HFF-Myc (cell line): ENCODE measurements at regions not wholly inside any gene's neighbourhood (a gene's known extent, or its start where the extent isn't known, plus 50 kb on each side); places are given as distances from the start of the nearest gene placed in this dataset.
"Not testable (repeated sequence)": the region's sequence is repeated elsewhere in the genome, so short reads cannot be mapped to it uniquely, and the experiment has no call there.

Experiments
- DNase-seq: peaks from one replicate; pipeline ENCODE4 v3.0.0-alpha.2; 2011; ENCODE audit warnings: low read depth; ENCODE audit errors: extremely low read depth
- H3K4me3 ChIP-seq: replicated peaks from 2 replicates; pipeline ENCODE4 v1.5.1; 2011; ENCODE audit warnings: low read depth, mild to moderate bottlenecking, control low read depth, low read length
- TF ChIP-seq, protein P1 (sequence below): IDR thresholded peaks from 2 replicates; pipeline ENCODE4 v1.5.1; 2012; ENCODE audit warnings: mild to moderate bottlenecking, low read depth, low read length, control low read depth; ENCODE audit errors: missing control alignments

DNA sequence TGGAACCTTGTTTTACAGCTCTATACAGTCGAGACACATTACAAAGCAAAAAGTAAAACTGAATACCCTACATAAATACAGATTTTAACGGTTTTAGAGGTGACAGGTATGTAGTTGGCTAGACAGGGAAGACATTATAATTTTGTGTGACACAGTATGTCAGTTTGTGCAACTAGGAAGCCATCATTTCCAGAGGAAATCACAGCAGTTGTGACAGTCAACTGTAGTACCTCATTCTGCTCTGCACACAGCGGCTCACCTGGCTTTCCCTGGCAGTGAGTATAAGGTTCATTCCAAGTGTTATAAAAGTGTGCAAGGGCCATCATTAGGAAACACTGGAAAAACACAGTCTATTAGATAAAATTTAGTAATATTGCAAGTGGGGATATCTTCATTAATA, 501.6 kb upstream of the PHF14 start:
- DNase-seq, result no peak
- no peak overlapping the region for H3K4me3 ChIP-seq
- TF ChIP-seq, protein P1, sequence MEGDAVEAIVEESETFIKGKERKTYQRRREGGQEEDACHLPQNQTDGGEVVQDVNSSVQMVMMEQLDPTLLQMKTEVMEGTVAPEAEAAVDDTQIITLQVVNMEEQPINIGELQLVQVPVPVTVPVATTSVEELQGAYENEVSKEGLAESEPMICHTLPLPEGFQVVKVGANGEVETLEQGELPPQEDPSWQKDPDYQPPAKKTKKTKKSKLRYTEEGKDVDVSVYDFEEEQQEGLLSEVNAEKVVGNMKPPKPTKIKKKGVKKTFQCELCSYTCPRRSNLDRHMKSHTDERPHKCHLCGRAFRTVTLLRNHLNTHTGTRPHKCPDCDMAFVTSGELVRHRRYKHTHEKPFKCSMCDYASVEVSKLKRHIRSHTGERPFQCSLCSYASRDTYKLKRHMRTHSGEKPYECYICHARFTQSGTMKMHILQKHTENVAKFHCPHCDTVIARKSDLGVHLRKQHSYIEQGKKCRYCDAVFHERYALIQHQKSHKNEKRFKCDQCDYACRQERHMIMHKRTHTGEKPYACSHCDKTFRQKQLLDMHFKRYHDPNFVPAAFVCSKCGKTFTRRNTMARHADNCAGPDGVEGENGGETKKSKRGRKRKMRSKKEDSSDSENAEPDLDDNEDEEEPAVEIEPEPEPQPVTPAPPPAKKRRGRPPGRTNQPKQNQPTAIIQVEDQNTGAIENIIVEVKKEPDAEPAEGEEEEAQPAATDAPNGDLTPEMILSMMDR, result no peak

DNA sequence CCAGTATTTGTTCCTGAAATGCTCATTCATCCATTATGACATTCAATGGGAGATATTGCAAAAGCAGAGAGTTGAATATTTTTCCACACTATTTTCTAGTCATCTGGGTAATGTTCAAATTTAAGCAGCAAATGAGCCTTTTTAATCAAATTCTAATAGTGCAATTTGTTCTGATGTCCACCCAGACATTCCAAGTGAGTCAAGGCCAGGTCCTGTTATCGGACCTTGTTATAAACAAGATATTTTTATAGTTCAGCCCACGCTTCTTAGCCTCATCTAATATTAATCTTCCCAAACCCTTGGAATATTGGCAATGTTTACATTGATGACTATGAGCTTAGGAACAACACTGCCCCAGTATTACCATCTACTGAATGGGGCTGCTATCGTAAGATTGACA, 500.1 kb upstream of the PHF14 start:
- no peak overlapping the region for H3K4me3 ChIP-seq
- TF ChIP-seq, protein P1, result no peak
- no peak for DNase-seq

- H3K4me3 ChIP-seq, result no peak overlapping the region
- no peak for DNase-seq
- TF ChIP-seq, protein P1, result no peak
Observed at GRCh38 chr7:10474048-10474447, 499.6 kb upstream of the PHF14 start.

DNA sequence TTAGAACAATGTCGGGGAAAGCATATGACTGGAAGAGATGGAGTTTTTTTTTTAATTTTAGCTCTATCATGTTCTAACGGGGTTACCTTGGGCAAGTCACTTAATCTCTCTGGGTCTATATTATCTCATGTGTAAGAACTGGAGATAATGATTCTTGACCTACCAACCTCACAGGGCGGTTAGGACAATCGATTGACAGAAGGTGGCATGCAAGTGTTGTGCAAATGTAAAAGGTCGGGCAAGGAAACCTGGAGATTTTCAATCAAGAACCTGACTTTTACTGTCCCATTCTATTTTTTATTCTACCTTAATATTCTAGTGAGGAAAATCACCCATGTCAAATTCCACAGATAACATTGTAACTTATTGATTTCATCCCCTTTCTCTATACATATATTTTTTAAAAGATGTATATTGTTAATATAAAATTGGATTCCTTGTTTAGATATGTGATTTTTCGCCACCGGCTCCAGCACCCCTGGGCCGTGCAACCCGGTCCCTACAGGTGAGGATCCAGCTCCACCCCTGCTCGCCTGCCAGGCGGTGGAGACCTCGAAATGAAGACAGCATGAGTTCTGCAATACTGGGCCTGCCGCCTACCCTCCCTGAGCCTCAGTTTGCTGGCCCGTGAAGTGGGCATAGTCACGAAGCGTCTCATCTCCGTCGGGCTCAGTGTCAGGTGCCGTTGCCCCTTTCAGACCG, 497.6 kb upstream of the PHF14 start:
- H3K4me3 ChIP-seq, result no peak overlapping the region
- TF ChIP-seq, protein P1, result no peak
- DNase-seq, result no peak

- no peak for DNase-seq
- H3K4me3 ChIP-seq, result no peak overlapping the region
- TF ChIP-seq, protein P1, result no peak
Observed at GRCh38 chr7:10476642-10477041, 497.0 kb upstream of the PHF14 start.

DNA sequence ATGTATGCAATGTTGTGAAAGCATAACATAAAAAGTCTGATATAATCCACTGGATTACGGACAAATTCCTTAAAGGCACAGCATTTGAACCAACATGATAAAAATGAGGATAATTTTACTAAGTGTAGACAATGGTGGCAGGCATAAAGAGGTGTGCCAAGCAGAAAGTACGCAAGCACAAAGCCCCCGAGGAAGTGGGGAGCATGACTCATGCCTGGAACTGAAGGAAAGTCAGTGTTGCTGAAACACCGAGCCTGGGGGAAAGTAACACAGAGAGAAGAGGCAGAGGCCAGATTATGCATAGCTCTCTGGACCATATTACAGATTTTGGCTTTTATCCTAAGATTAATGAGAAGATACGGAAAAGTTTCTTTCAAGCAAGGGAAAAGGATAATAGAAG, 490.0 kb upstream of the PHF14 start:
- H3K4me3 ChIP-seq, result no peak overlapping the region
- TF ChIP-seq, protein P1, result no peak
- no peak for DNase-seq

DNA sequence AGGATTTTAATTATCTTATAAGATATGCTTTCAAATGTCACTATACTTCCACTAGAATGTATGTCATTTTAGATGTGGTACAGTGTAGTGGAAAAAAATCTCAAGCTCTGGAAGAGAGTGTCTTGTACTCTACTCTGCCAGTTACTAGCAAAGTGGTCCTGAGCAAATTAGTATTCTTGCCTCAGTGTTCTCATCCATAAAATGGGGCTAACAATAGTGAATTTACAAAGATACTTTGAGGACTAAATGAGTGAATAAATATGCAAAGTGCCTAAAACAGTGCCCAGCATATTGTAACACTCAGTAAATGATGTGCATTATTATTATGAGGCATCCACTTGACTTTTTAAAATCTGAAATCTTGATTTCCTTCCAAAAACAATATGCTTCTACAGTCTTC, 488.9 kb upstream of the PHF14 start:
- H3K4me3 ChIP-seq, result no peak overlapping the region
- DNase-seq, result no peak
- TF ChIP-seq, protein P1, result no peak

DNA sequence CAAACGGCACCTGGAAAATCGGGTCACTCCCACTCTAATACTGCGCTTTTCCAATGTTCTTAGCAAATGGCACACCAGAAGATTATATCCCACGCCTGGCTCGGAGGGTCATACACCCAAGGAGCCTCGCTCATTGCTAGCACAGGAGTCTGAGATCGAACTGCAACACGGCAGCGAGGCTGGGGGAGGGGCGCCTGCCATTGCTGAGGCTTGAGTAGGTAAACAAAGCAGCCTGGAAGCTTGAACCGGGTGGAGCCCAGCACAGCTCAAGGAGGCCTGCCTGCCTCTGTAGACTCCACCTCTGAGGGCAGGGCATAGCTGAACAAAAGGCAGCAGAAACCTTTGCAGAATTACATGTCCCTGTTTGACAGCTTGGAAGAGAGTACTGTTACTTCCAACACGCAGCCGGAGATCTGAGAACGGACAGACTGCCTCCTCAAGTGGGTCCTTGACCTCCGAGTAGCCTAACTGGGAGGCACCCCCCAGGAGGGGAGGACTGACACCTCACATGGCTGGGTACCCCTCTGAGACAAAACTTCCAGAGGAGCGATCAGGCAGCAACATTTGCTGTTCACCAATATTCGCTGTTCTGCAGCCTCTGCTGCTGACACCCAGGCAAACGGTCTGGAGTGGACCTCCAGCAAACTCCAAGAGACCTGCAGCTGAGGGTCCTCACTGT, 472.3 kb upstream of the PHF14 start:
- DNase-seq, H3K4me3 ChIP-seq: not testable (repeated sequence)
